NCI-H1092 (cell line): ENCODE measurements at regions not wholly inside any gene's neighbourhood (a gene's known extent, or its start where the extent isn't known, plus 50 kb on each side); places are given as distances from the start of the nearest gene placed in this dataset.
"Not testable (repeated sequence)": the region's sequence is repeated elsewhere in the genome, so short reads cannot be mapped to it uniquely, and the experiment has no call there.

Source experiments
- DNase-seq: peaks from one replicate; lab custom pipeline; 2025; lab: John Stamatoyannopoulos, UW

- DNase-seq, result no peak
These were observed 100.0 kb upstream of the PIK3R1 start for GRCh38 chr5:68115584-68115983.

DNA sequence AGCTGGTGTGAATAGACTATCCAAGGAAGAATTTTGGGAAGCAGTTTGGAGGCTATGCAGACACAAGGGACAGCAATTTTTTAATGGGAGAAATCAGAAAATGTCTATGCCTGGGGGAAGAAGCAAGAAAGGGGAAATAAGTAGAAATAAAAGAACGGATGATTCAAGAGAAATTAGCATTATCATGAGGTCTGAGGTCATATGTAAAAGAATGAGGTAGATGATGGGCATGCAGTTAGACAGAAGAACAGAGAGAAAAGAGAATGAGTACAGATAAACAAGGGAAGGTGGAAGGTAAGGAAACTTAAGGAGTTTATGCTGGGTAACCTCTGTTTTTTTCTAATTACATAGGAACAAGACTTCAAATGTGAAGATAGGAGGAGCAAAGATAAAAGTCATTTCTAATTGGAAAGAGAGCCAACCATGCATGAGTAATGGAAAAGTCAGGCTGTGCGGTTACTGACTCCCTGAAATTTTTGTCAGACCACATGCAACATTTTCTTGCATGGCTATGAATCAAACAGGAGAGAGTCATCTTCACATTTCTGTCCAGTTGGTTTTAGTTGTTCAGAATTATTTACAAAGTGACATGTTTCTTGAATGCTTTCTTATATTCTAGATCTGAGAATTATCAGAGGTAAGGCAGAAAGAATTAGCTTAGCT lies 101.0 kb upstream of the PIK3R1 start:
- DNase-seq, result no peak

- no peak for DNase-seq
These were observed 102.9 kb upstream of the PIK3R1 start for GRCh38 chr5:68112658-68113057.

GRCh38 chr5:68110894-68111293 lies 104.7 kb upstream of the PIK3R1 start:
- DNase-seq, result no peak

GRCh38 chr5:68110264-68110663 lies 105.3 kb upstream of the PIK3R1 start:
- DNase-seq, result no peak

GRCh38 chr5:68104217-68104616 lies 111.3 kb upstream of the PIK3R1 start:
- DNase-seq, result not testable (repeated sequence)

- DNase-seq, result not testable (repeated sequence)
These were observed 112.3 kb upstream of the PIK3R1 start for GRCh38 chr5:68103297-68103696.

GRCh38 chr5:68099327-68099726 lies 116.2 kb upstream of the PIK3R1 start:
- DNase-seq, result no peak

DNA sequence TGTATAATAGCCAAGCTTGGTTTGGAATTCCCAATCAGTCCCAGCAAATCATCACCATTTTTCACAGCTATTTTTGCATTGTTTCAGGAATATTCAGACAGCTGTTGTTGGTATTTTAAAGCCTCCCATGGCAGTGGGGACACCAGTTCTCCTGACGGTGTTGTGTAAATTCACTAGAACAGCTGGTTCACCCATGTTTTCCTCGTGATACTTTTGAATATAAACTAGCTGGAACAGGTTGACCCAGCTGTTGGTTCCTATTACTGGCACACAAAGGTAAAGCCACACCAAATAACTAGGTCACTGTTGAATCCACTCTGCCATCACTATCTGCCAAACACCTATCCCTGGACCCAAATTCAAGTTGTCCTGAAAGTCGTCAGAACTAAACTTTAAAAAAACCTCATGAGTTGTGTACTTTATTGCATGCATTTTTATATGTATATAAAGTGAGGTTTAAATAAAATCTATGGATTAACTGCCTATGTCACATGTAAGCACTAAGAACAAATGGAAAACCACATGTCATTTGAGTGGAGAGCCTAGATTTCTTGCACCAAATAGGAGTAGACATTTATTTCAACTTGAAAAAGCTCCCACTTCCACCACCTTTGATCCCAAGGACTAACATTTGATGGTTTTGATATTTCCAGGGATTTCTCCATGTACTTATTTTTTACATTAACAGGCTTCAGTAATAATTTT lies 121.9 kb upstream of the PIK3R1 start:
- DNase-seq, result no peak

GRCh38 chr5:68088302-68088701 lies 127.3 kb upstream of the PIK3R1 start:
- no peak for DNase-seq

- no peak for DNase-seq
These were observed 127.7 kb upstream of the PIK3R1 start for GRCh38 chr5:68087866-68088265.

DNA sequence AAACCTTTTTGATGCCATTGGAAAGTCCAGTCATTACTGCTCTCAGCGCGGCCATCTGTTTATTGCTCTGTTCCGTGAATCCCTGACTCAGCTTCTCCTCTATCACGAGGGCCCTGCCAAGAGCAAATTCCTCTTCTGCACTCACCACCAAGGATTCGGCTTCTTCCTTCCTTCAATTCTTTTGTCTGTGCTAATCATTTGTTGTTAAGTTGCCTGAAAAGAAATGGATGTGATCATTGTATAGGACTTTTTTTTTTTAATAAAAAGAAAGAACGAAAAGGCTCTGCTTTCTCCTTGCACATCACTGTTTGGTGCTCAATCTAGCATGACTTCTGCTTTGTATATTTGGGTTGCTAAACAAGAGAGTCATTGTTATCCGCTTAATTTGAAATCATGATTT lies 128.7 kb upstream of the PIK3R1 start:
- DNase-seq, result no peak

- DNase-seq, result no peak
These were observed 129.1 kb upstream of the PIK3R1 start for GRCh38 chr5:68086439-68086838.

GRCh38 chr5:68084396-68084795 lies 131.2 kb upstream of the PIK3R1 start:
- no peak for DNase-seq

DNA sequence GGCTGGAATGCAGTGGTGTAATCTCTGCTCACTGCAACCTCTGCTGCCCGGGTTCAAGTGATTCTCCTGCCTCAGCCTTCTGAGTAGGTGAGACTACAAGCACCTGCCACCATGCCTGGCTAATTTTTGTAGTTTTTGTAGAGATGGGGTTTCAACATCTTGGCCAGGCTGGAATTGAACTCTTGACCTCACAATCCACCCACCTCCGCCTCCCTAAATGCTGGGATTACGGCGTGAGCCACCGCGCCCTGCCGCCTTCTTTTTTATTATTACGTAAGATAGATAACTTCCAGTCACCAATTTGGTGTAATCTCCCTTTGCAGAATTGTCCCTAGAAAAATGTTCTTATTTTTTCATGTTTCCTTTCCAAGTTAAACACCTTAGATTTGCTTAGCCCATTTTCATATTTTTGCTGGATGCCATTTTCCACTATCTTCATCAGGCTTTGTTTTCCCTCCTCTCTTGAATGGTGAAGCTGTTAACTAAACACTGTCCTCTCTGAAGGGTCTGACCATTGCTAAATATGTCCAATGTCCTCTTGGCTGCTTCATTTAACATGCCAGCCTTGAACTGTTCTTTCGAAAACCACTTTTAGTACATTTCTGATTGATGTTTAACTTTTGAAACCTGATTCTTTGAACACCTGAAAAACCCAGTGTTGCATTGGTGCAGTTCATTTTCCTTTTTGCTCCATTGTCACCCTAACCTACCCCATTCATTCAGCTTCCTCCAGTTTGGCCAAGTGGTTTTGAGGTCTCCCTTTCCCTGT lies 135.1 kb upstream of the PIK3R1 start:
- DNase-seq, result no peak

GRCh38 chr5:68077349-68077894 lies 138.1 kb upstream of the PIK3R1 start:
- no peak for DNase-seq

DNA sequence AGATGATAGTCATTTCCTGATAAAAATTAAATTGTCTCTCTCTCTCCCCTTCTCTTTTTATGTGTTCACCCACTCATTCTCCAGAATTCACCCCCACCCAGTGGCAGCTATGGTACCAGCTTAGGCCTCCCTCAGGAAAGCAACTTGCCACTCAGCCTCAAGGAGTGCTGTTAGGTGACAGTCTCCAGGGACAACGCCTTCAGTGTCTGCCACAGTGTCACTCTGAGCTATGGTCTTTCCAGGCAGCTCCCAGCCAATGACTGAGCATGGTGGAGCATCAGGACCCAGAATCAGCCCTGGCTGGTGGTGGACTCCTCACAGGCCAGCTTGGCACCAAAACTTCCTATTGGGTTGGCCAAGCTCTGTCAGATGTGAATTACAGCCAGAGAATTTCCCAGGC lies 140.9 kb upstream of the PIK3R1 start:
- DNase-seq, result no peak

GRCh38 chr5:68074048-68074632 lies 141.4 kb upstream of the PIK3R1 start:
- DNase-seq, result peak; percentile 12

DNA sequence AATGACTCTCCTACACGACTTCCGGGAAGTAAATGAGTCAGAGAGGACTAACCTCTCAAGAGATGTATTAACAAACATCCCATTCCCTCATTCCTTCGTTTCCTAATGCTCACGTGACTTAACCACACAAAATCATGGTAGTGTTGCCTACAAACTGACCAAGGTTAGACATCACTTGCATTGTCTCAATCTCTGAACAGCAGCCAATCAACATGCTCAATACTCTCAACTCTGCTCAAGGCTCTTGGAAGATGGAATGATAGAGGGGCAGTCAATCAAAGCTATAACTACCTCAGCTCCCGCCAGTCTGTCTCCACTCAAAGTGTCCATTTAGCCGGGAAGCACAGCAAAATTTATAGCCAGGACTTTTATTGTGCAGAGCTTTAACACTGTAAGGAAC lies 143.8 kb upstream of the PIK3R1 start:
- DNase-seq, result no peak

DNA sequence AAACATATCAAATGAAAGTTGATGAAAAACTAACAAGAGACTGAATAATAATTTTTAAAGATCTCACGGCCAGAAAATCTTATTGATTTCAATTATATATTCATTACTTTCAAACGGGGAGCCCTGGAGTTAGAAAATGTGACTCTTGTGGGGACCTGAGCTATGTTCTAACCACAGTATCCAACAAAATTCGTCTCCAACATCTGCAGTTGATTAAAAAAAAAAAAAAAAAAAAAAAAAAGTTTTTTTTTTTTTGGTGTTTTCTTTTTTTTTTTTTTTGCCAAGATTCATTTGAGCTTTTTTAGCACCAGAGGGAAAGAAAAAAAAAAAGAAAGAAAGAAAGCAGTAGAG lies 144.3 kb upstream of the PIK3R1 start:
- no peak for DNase-seq

- no peak for DNase-seq
These were observed 144.8 kb upstream of the PIK3R1 start for GRCh38 chr5:68070591-68071281.
